PC-3 (cell line): ENCODE measurements at regions not wholly inside any gene's neighbourhood (a gene's known extent, or its start where the extent isn't known, plus 50 kb on each side); places are given as distances from the start of the nearest gene placed in this dataset.

Source experiments
- EZH2 ChIP-seq: fragments of 300-600 bp; sonication (generic); IDR thresholded peaks from one replicate; pipeline ENCODE4 v1.6.1; 2017; ENCODE audit warnings: antibody characterized with exemption, mild to moderate bottlenecking, low read length; ENCODE audit not compliant: unreplicated experiment
- EZH2phosphoT487 ChIP-seq: fragments of 300-600 bp; sonication (generic); IDR thresholded peaks from 2 replicates; pipeline ENCODE4 v1.6.1; 2018; ENCODE audit warnings: mild to moderate bottlenecking, antibody characterized with exemption, low read length, borderline replicate concordance
- TF ChIP-seq, protein P1 (sequence below): fragments of 300-600 bp; sonication (generic); conservative IDR thresholded peaks from 2 replicates; pipeline ENCODE4 v1.5.1; 2017; ENCODE audit warnings: antibody characterized with exemption, low read depth, mild to moderate bottlenecking, low read length

DNA sequence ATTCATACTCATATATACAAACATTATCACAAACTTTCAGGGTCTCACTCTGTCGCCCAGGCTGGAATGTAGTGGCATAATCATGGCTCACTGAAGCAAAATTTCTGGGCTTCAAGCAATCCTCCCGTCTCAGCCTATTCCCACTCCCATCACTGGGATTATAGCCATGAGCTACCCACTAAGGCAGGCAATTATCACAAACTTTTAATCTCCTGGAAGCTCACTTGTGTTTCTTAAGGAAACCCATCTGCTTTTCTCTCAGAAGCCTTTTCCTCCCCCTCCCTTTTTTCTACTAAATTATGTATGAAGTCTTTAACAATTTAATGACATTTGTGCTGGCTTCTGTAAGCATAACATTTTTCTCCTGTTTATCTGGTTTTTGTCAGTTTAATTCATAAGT is 170.5 kb downstream of the AREG start:
- TF ChIP-seq EZH2 (no peak), EZH2phosphoT487 (no peak)
- TF ChIP-seq, protein P1, sequence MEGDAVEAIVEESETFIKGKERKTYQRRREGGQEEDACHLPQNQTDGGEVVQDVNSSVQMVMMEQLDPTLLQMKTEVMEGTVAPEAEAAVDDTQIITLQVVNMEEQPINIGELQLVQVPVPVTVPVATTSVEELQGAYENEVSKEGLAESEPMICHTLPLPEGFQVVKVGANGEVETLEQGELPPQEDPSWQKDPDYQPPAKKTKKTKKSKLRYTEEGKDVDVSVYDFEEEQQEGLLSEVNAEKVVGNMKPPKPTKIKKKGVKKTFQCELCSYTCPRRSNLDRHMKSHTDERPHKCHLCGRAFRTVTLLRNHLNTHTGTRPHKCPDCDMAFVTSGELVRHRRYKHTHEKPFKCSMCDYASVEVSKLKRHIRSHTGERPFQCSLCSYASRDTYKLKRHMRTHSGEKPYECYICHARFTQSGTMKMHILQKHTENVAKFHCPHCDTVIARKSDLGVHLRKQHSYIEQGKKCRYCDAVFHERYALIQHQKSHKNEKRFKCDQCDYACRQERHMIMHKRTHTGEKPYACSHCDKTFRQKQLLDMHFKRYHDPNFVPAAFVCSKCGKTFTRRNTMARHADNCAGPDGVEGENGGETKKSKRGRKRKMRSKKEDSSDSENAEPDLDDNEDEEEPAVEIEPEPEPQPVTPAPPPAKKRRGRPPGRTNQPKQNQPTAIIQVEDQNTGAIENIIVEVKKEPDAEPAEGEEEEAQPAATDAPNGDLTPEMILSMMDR = no peak
